ENCODE measurements at regions not wholly inside any gene's neighbourhood (a gene's known extent, or its start where the extent isn't known, plus 50 kb on each side); places are given as distances from the start of the nearest gene placed in this dataset.

DNA sequence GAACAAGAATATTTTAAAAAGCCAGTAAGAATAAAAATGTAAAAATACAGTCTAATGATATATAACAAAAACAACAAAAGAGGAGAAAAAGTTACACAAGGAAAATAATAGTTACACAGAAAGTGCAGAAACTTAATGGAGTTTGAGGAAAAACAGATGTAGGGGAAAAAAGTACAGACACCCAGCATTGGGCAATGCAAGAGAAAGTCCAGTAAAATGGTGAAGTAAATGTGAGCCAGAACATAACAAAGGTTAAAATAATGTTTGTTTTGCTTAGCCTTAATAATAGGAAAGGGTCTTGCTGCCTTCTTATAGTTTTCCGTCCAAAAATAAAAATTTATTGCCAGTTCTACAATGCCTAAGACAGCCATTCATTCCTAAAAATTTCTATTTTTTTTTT lies 364.2 kb downstream of the NNT start:
- no peaks in the 10 kb centered on the region for H3K9me3 ChIP-seq (ENCODE audit: control insufficient read depth, low read length, poor library complexity, severe bottlenecking)
- H3K27ac Mint-ChIP-seq: no peak overlapping the region
- no peak overlapping the region for H3K4me3 Mint-ChIP-seq
- no peaks in the 10 kb centered on the region for H3K36me3 Mint-ChIP-seq (ENCODE audit: low read depth)
- H3K4me1 Mint-ChIP-seq: no peaks in the 10 kb centered on the region
- no peaks in the 10 kb centered on the region for H3K27me3 Mint-ChIP-seq
- DNase-seq (no peak), ATAC-seq (no peak)

DNA sequence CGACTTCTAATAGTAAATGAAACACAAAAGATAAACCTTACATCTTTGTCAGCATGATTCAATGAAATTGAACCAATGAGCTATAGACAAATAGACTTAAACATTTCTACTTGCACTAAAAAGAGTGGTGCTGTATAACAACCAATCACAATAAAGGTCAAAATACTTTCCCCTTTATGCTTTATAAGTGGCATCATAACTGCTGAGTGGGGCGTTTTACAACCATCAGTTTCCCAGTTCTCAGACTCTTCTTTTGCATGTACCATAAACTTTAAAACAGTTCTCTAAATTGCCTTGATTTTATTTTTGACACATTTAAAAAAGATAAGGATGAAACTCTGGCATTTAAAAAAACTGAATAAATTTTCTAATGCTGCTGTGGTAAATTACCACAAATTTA lies 356.2 kb downstream of the NNT start:
- no peak for ATAC-seq

DNA sequence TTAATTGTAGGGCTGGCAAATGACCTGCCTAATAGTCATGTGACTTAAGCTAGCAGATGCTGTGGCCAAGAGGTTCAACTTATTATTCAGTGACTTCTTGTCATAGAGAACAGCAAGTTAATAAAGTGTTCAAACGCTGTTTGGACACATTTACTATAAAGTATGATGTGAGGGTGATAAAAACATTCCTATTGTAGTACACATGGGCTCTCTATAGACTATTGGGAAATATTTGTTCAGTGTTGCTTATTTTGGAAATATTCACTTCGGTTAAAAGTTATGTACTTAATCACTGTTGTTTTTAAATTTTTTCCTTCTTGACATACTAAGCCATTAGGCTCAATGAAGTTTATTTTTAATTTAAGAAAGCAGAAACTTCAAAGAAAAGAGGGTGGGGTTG lies 345.0 kb downstream of the NNT start:
- Mint-ChIP-seq H3K4me1 (no peaks in the 10 kb centered on the region), H3K36me3 (ENCODE audit: low read depth) (no peaks in the 10 kb centered on the region), H3K27me3 (no peaks in the 10 kb centered on the region), H3K27ac (no peak overlapping the region), H3K4me3 (no peak overlapping the region)
- H3K9me3 ChIP-seq (ENCODE audit: control insufficient read depth, low read length, poor library complexity, severe bottlenecking): no peaks in the 10 kb centered on the region
- ATAC-seq (no peak), DNase-seq (no peak)

More for the DNA sequence above, 356.2 kb downstream of the NNT start:
- Mint-ChIP-seq H3K4me3 (no peak overlapping the region), H3K36me3 (ENCODE audit: low read depth) (no peaks in the 10 kb centered on the region), H3K27me3 (no peaks in the 10 kb centered on the region), H3K4me1 (no peaks in the 10 kb centered on the region), H3K27ac (no peak overlapping the region)
- no peak for DNase-seq
- no peaks in the 10 kb centered on the region for H3K9me3 ChIP-seq (ENCODE audit: control insufficient read depth, low read length, poor library complexity, severe bottlenecking)

DNA sequence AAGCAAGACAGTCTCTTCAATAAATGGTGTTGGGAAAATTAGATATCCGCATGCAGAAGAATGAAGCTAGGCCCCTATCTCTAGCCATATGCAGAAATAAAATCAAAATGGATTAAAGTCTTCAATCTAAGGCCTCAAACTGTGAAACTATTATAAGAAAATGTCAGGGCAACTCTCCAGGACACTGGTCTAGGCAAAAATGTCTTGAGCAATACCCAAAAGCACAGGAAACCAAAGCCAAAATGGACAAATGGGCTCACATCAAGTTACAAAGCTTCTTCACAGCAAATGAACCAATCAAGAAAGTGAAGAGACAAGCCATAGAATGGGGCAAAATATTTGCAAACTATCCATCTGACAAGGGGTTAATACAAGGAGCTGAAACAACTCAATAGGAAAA lies 338.8 kb downstream of the NNT start:
- Mint-ChIP-seq H3K4me3 (no peak overlapping the region), H3K4me1 (no peaks in the 10 kb centered on the region), H3K27me3 (no peaks in the 10 kb centered on the region), H3K36me3 (ENCODE audit: low read depth) (no peaks in the 10 kb centered on the region), H3K27ac (no peak overlapping the region)
- ATAC-seq (no peak), DNase-seq (no peak)
- no peaks in the 10 kb centered on the region for H3K9me3 ChIP-seq (ENCODE audit: control insufficient read depth, low read length, poor library complexity, severe bottlenecking)

DNA sequence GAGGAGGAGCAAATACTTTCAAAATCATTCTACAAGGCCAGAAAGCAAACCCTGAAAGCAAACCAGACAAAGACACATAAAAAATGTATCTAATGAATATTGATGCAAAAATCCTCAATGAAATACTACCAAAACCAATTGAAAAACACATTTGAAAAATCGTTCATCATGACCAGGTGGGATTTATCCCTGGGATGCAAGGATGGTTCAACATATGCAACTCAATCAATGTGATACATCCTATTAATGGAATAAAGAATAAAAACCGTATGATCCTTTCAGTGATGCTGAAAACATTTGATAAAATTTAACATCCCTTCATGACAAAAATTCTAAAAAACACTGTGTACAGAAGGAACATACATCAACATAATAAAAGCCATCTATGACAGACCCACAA lies 337.6 kb downstream of the NNT start:
- Mint-ChIP-seq H3K27ac (no peak overlapping the region), H3K36me3 (ENCODE audit: low read depth) (no peaks in the 10 kb centered on the region), H3K27me3 (no peaks in the 10 kb centered on the region), H3K4me1 (no peaks in the 10 kb centered on the region), H3K4me3 (no peak overlapping the region)
- ATAC-seq (no peak), DNase-seq (no peak)
- H3K9me3 ChIP-seq (ENCODE audit: control insufficient read depth, low read length, poor library complexity, severe bottlenecking): no peaks in the 10 kb centered on the region

DNA sequence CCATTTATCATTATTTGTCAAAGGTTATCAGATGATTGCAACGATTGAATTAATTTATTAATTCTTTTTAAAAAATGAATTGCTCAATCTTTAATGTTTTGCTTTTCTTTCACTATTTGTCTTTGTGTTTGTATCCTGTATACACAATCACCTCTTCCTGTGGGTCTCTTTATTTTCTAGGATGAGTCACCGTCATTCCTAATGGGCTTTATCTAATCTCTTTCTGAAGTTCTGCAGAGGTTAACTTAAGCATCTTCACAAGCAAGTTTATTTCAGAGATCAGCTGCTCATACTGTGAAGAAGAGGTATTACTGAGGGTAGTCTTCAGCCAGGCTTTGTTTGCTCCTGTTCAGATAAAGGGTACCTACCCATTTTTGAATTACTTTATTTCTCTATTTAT lies 323.9 kb downstream of the NNT start:
- ATAC-seq: no peak
- Mint-ChIP-seq H3K27ac (no peak overlapping the region), H3K4me1 (no peaks in the 10 kb centered on the region), H3K36me3 (ENCODE audit: low read depth) (no peaks in the 10 kb centered on the region), H3K4me3 (no peak overlapping the region), H3K27me3 (no peaks in the 10 kb centered on the region)
- H3K9me3 ChIP-seq (ENCODE audit: control insufficient read depth, low read length, poor library complexity, severe bottlenecking): no peaks in the 10 kb centered on the region
- no peak for DNase-seq

DNA sequence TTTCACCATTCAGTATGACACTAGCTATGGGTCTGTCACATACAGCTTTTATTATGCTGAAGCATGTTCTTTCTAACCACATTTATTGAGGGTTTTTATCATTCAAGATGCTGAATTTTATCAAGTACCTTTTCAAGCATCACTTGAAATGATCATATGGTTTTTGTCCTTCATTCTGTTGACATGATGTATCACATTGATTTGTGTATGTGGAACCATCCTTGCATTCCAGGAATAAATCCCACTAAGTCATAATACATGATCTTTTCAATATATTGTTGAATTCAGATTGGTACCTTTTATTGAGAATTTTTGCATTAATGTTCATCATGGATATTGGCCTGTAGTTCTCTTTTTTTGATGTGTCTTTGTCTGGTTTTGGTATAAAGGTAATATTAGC lies 317.4 kb downstream of the NNT start:
- no peaks in the 10 kb centered on the region for H3K27me3 Mint-ChIP-seq
- ATAC-seq (no peak), DNase-seq (no peak)
- no peak overlapping the region for H3K27ac Mint-ChIP-seq
- H3K4me1 Mint-ChIP-seq: no peaks in the 10 kb centered on the region
- H3K9me3 ChIP-seq (ENCODE audit: control insufficient read depth, low read length, poor library complexity, severe bottlenecking): no peaks in the 10 kb centered on the region
- H3K4me3 Mint-ChIP-seq: no peak overlapping the region
- H3K36me3 Mint-ChIP-seq (ENCODE audit: low read depth): no peaks in the 10 kb centered on the region

DNA sequence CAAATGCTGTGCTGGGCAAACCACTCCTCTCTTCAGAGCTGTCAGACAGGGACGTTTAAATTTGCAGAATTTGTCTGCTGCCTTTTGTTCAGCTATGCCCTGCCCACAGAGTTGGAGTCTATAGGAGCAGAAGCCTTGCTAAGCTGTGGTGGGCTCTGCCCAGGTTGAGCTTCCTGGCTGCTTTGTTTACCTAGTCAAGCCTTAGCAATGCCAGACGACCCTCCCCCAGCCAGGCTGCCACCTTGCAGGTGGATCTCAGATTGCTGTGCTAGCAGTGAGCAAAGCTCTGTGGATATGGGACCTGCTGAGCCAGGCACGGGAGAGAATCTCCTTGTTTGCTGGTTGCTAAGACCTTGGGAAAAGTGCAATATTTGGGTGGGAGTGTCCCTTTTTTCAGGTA lies 314.9 kb downstream of the NNT start:
- Mint-ChIP-seq H3K27ac (no peak overlapping the region), H3K4me3 (no peak overlapping the region), H3K27me3 (no peaks in the 10 kb centered on the region), H3K36me3 (ENCODE audit: low read depth) (no peaks in the 10 kb centered on the region), H3K4me1 (no peaks in the 10 kb centered on the region)
- no peaks in the 10 kb centered on the region for H3K9me3 ChIP-seq (ENCODE audit: control insufficient read depth, low read length, poor library complexity, severe bottlenecking)
- no peak for DNase-seq
- ATAC-seq: no peak

DNA sequence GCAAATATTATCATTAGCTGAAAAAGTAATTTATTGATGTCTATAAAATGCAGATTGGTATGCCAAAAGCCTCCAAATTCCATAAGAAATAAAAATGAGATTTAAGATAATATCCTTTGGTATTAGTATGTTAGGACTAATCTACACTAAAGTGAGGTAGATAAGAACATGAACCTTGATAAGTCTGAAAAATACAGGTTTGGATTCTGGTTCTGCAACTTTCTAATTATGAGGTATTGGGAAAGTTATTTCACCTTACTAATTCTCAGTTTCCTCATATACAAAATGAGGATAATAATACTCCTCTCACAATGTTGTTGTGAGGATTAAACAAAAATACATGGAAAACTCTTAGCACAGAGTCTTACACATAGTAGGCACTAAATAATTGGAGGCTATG lies 300.1 kb downstream of the NNT start:
- no peaks in the 10 kb centered on the region for H3K9me3 ChIP-seq (ENCODE audit: control insufficient read depth, low read length, poor library complexity, severe bottlenecking)
- no peak for ATAC-seq
- Mint-ChIP-seq H3K36me3 (ENCODE audit: low read depth) (no peaks in the 10 kb centered on the region), H3K4me3 (no peak overlapping the region), H3K27ac (no peak overlapping the region), H3K4me1 (no peaks in the 10 kb centered on the region), H3K27me3 (peaks cover 6% of the 10 kb centered on the region)
- DNase-seq: no peak

DNA sequence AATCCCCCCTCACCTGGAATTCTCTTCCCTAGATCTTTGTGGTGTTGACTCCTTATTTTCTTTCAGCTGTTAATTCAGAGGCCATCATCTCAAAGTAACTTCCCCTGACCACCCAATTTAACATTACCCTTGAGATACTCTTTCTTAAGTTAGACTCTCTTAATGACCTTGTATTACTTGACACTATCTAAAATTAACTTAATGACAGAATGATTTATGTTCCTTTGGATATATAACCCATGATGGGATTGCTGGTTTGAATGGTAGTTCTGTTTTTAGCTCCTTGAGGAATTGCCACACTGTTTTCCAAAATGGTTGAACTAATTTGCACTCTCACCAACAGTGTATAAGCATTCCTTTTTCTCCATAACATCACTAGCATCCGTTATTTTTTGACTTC lies 298.0 kb downstream of the NNT start:
- Mint-ChIP-seq H3K27me3 (peaks cover 6% of the 10 kb centered on the region), H3K4me1 (no peaks in the 10 kb centered on the region), H3K27ac (no peak overlapping the region), H3K4me3 (no peak overlapping the region), H3K36me3 (ENCODE audit: low read depth) (no peaks in the 10 kb centered on the region)
- no peak for DNase-seq
- no peaks in the 10 kb centered on the region for H3K9me3 ChIP-seq (ENCODE audit: control insufficient read depth, low read length, poor library complexity, severe bottlenecking)
- ATAC-seq: no peak

DNA sequence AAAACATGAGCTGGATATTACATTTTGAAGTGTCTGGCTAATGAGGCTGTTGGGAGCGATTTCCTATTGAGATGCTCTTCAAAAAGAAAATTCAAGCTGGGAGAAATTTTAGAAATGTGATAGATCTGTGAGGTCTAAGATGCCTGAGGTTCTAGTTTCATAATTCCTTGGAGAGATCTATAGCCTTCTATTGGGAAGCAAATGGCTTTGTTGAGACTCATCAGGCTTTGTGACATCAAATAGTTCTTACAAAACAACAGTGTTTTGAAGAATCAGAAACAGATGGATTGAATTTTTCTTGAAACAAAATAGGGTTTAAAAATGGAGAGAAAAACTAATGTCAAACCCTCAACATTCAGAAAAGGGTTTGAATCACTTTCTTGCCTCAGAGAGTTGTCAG lies 292.9 kb downstream of the NNT start:
- ATAC-seq (no peak), DNase-seq (no peak)
- H3K4me3 Mint-ChIP-seq: no peak overlapping the region
- H3K36me3 Mint-ChIP-seq (ENCODE audit: low read depth): no peaks in the 10 kb centered on the region
- H3K9me3 ChIP-seq (ENCODE audit: control insufficient read depth, low read length, poor library complexity, severe bottlenecking): no peaks in the 10 kb centered on the region
- H3K4me1 Mint-ChIP-seq: no peaks in the 10 kb centered on the region
- no peak overlapping the region for H3K27ac Mint-ChIP-seq
- H3K27me3 Mint-ChIP-seq: peaks cover 6% of the 10 kb centered on the region

DNA sequence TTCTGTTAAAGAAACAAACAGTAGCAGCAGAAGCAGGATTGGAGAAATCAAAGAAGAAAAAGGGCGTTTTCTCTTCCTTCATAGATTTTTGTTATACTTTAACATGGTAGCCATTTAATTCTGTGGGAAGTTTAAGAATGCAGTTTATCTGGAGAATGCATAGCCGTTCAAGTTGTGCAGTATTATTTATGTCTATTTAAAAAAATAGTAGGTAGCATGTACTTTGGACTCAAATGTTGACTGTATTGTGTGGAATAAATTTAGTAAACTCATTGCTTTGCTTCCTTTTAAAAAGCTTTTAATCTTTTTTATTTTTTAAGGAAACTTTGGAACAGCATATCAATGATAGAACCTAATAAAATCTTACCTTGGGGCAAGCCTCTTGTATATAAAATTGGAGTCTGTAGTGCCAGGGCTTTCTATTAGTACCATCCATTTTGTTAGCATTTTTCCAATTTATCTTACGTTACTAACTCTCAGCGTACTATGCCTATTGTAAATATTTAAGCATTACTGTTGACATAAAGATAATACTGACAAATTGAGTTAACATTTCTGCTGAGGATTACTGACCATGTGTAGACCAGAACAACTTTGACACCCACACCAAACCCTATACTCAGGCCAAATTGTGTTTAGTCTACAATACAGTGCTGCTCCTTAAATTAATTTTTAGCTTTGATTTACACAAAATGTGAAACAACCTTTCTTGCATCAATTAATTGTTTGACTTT lies 291.1 kb downstream of the NNT start:
- ATAC-seq (no peak), DNase-seq (no peak)
- no peaks in the 10 kb centered on the region for H3K9me3 ChIP-seq (ENCODE audit: control insufficient read depth, low read length, poor library complexity, severe bottlenecking)
- no peak overlapping the region for H3K4me3 Mint-ChIP-seq
- H3K36me3 Mint-ChIP-seq (ENCODE audit: low read depth): no peaks in the 10 kb centered on the region
- no peak overlapping the region for H3K27ac Mint-ChIP-seq
- no peaks in the 10 kb centered on the region for H3K4me1 Mint-ChIP-seq
- H3K27me3 Mint-ChIP-seq: peaks cover 4% of the 10 kb centered on the region

DNA sequence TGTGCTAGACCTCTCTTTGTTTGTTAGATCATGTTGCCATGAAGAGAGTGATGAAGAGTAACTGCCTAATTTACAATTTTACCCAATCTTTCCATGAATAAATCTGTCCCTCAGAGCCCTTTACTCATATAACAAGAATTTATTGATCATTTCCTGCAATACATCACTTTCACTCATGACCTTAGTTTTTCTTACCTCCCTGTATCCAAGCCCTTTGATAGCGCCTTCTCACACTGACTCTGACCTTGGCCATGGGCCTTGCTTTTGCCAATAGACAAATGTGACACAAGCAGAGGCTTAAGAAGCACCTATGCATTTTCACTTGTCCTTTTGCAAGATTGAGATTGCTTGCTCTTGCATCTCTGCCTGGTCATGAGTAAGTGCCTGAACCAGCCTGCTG lies 288.1 kb downstream of the NNT start:
- H3K4me1 Mint-ChIP-seq: no peaks in the 10 kb centered on the region
- no peaks in the 10 kb centered on the region for H3K27me3 Mint-ChIP-seq
- no peak for DNase-seq
- no peak for ATAC-seq
- H3K4me3 Mint-ChIP-seq: no peak overlapping the region
- H3K9me3 ChIP-seq (ENCODE audit: control insufficient read depth, low read length, poor library complexity, severe bottlenecking): no peaks in the 10 kb centered on the region
- no peaks in the 10 kb centered on the region for H3K36me3 Mint-ChIP-seq (ENCODE audit: low read depth)
- no peak overlapping the region for H3K27ac Mint-ChIP-seq

DNA sequence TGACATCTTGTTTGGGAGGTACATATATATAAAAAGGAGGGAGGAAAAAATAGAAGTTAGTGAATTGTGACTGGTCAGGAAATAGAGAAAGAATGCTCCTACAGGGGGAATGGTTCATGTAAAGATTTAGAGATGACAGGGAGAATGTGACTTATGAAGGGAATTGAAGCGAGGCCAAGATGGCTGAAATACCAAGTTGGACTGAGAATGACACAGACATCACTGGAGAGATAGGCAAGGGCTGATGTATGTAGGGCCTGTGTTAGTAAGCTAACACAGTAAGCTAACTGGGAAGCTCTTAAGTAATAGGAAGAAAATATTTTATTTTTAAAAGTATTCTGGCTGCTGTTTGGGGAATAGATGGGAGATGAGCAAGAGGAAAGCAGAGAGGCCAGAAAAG lies 286.3 kb downstream of the NNT start:
- H3K9me3 ChIP-seq (ENCODE audit: control insufficient read depth, low read length, poor library complexity, severe bottlenecking): no peaks in the 10 kb centered on the region
- Mint-ChIP-seq H3K27ac (no peak overlapping the region), H3K4me1 (no peaks in the 10 kb centered on the region), H3K36me3 (ENCODE audit: low read depth) (no peaks in the 10 kb centered on the region), H3K27me3 (no peaks in the 10 kb centered on the region), H3K4me3 (no peak overlapping the region)
- ATAC-seq (no peak), DNase-seq (no peak)
